ENCODE measurements at regions not wholly inside any gene's neighbourhood (a gene's known extent, or its start where the extent isn't known, plus 50 kb on each side); places are given as distances from the start of the nearest gene placed in this dataset.
A peak's percentile ranks its signal among the peaks of the same experiment; 100 is the strongest.

GRCh38 chr1:106791041-106791440, 265.4 kb upstream of the PRMT6 start:
- no peak overlapping the region for H3K4me3 ChIP-seq (ENCODE audit: low read depth, low read length)
- no peak for DNase-seq (ENCODE audit: low read depth)
- TF ChIP-seq CTCF (IDR thresholded peaks at IDR 0.05; ENCODE audit: insufficient read depth, low read length) = no peak

- H3K4me3 ChIP-seq (ENCODE audit: low read depth, low read length) = no peak overlapping the region
- no peak for TF ChIP-seq CTCF (IDR thresholded peaks at IDR 0.05; ENCODE audit: insufficient read depth, low read length)
- DNase-seq (ENCODE audit: low read depth) = no peak
These were observed 262.8 kb upstream of the PRMT6 start for GRCh38 chr1:106793651-106794050.

- peak; percentile 17 for DNase-seq (ENCODE audit: low read depth)
- peak; percentile 19 for TF ChIP-seq CTCF (IDR thresholded peaks at IDR 0.05; ENCODE audit: insufficient read depth, low read length)
- no peak overlapping the region for H3K4me3 ChIP-seq (ENCODE audit: low read depth, low read length)
These were observed 257.5 kb upstream of the PRMT6 start for GRCh38 chr1:106798991-106799390.

- TF ChIP-seq CTCF (IDR thresholded peaks at IDR 0.05; ENCODE audit: insufficient read depth, low read length) = no peak
- no peak overlapping the region for H3K4me3 ChIP-seq (ENCODE audit: low read depth, low read length)
- DNase-seq (ENCODE audit: low read depth) = no peak
These were observed 254.3 kb upstream of the PRMT6 start for GRCh38 chr1:106802181-106802580.

GRCh38 chr1:106814418-106814817, 242.1 kb upstream of the PRMT6 start:
- no peak for DNase-seq (ENCODE audit: low read depth)
- H3K4me3 ChIP-seq (ENCODE audit: low read depth, low read length) = no peak overlapping the region
- TF ChIP-seq CTCF (IDR thresholded peaks at IDR 0.05; ENCODE audit: insufficient read depth, low read length) = no peak

- TF ChIP-seq CTCF (IDR thresholded peaks at IDR 0.05; ENCODE audit: insufficient read depth, low read length) = no peak
- no peak for DNase-seq (ENCODE audit: low read depth)
- no peak overlapping the region for H3K4me3 ChIP-seq (ENCODE audit: low read depth, low read length)
These were observed 238.9 kb upstream of the PRMT6 start for GRCh38 chr1:106817575-106817974.

- TF ChIP-seq CTCF (IDR thresholded peaks at IDR 0.05; ENCODE audit: insufficient read depth, low read length) = no peak
- no peak overlapping the region for H3K4me3 ChIP-seq (ENCODE audit: low read depth, low read length)
- peak; percentile 4 for DNase-seq (ENCODE audit: low read depth)
These were observed 225.0 kb upstream of the PRMT6 start for GRCh38 chr1:106831511-106831910.

All from fibroblast of the aortic adventitia (primary cell).